Neural cell (in vitro differentiated cells): ENCODE measurements at regions not wholly inside any gene's neighbourhood (a gene's known extent, or its start where the extent isn't known, plus 50 kb on each side); places are given as distances from the start of the nearest gene placed in this dataset.

Source experiments
- EP300 ChIP-seq: fragments of 450-650 bp; conservative IDR thresholded peaks from 2 replicates; pipeline ENCODE4 v1.6.1; 2014; ENCODE audit warnings: antibody characterized with exemption, mild to moderate bottlenecking, moderate library complexity; ENCODE audit not compliant: poor library complexity, severe bottlenecking
- POLR2AphosphoS5 ChIP-seq: IDR thresholded peaks from 2 replicates; pipeline ENCODE4 v1.6.1; 2012
- RAD21 ChIP-seq: fragments of 450-650 bp; conservative IDR thresholded peaks from 2 replicates; pipeline ENCODE4 v1.6.1; 2014; ENCODE audit warnings: antibody characterized with exemption, mild to moderate bottlenecking, moderate library complexity
- TF ChIP-seq, protein P1 (sequence below): fragments of 450-650 bp; IDR thresholded peaks from 2 replicates; pipeline ENCODE4 v1.5.1; 2014; ENCODE audit warnings: antibody characterized with exemption, mild to moderate bottlenecking, moderate library complexity; ENCODE audit not compliant: poor library complexity, severe bottlenecking

DNA sequence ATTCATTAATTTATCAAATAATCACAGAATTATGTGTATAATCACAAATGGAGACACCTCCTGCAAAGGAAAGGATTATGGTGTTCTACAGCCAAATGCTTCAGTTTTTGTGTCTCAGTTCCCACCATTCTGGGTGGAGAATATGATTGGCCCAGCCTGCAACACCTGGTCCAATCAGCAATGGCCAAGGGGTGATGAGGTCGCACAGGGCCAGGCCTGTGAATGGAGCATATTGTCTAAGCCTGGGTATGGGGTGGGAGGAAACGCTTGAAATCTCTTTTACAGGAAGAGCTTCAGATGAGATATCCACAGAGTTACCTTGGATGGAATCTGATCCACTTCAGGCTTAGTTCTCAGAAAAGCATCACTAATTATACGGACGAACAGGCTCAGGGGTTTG is 271.6 kb downstream of the DHX35 start:
- TF ChIP-seq EP300 (no peak), RAD21 (no peak), POLR2AphosphoS5 (no peak)
- TF ChIP-seq, protein P1, sequence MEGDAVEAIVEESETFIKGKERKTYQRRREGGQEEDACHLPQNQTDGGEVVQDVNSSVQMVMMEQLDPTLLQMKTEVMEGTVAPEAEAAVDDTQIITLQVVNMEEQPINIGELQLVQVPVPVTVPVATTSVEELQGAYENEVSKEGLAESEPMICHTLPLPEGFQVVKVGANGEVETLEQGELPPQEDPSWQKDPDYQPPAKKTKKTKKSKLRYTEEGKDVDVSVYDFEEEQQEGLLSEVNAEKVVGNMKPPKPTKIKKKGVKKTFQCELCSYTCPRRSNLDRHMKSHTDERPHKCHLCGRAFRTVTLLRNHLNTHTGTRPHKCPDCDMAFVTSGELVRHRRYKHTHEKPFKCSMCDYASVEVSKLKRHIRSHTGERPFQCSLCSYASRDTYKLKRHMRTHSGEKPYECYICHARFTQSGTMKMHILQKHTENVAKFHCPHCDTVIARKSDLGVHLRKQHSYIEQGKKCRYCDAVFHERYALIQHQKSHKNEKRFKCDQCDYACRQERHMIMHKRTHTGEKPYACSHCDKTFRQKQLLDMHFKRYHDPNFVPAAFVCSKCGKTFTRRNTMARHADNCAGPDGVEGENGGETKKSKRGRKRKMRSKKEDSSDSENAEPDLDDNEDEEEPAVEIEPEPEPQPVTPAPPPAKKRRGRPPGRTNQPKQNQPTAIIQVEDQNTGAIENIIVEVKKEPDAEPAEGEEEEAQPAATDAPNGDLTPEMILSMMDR = no peak
